A549 (cell line): ENCODE measurements at regions not wholly inside any gene's neighbourhood (a gene's known extent, or its start where the extent isn't known, plus 50 kb on each side); places are given as distances from the start of the nearest gene placed in this dataset.
A peak's percentile ranks its signal among the peaks of the same experiment; 100 is the strongest.

ENCODE experiments used
- ATAC-seq, 2 experiments: fragments of 200-7000 bp in 1 of 2; fragments of >200 bp in 1 of 2; cut with Nextera tagmentation in 1 of 2; cut with Tn5 transposase in 1 of 2; 3 replicates each; pipeline versions ENCODE4 v1.8.0 to v1.9.1; 2018 to 2020; ENCODE audit warnings: mild to moderate bottlenecking in 1 of 2, moderate library complexity in 1 of 2
- CTCF ChIA-PET: fragments of 300-600 bp; sonication (Branson Sonifier 250); formaldehyde crosslinking; extraction: SDS; loops from one replicate; lab custom pipeline; 2021; ENCODE audit warnings: antibody characterized with exemption, inconsistent platforms; lab: Yijun Ruan, JAX
- POLR2A ChIA-PET: fragments of 350-600 bp; formaldehyde crosslinking; extraction: SDS; loops from one replicate; lab custom pipeline; 2021; ENCODE audit warnings: antibody characterized with exemption, inconsistent platforms; lab: Yijun Ruan, JAX
- DNase-seq, 2 experiments: peaks; one replicate each; pipeline versions ENCODE4 v3.0.0 to v3.0.0-alpha.2; 2011 to 2016; ENCODE audit warnings: low read depth in 1 of 2, low spot score in 1 of 2
- FAIRE-seq: peaks from 2 replicates; lab custom pipeline; 2011; peaks lifted over from hg19 to GRCh38; lab: Jason Lieb, UNC
- H3K27ac ChIP-seq, 2 experiments: fragments of >200 bp; sonication (Bioruptor Twin); formaldehyde crosslinking; 3 replicates each; pipeline ENCODE4 v1.5.1; 2016 to 2017
- H3K4me1 ChIP-seq: fragments of >200 bp; sonication (Bioruptor Twin); formaldehyde crosslinking; 3 replicates; pipeline ENCODE4 v1.6.1; 2016
- H3K4me2 ChIP-seq: fragments of >200 bp; sonication (Bioruptor Twin); formaldehyde crosslinking; 3 replicates; pipeline ENCODE4 v1.6.1; 2016
- H3K4me3 ChIP-seq: fragments of >200 bp; sonication (Bioruptor Twin); formaldehyde crosslinking; 3 replicates; pipeline ENCODE4 v1.5.1; 2016
- H3K9me3 ChIP-seq: fragments of >200 bp; sonication (Bioruptor Twin); formaldehyde crosslinking; 3 replicates; pipeline ENCODE4 v1.6.1; 2016
- CBX2 ChIP-seq: fragments of 200-600 bp; sonication (generic); IDR thresholded peaks from 2 replicates; pipeline ENCODE4 v1.6.1; 2016; ENCODE audit warnings: low read depth, mild to moderate bottlenecking, borderline replicate concordance
- EHF ChIP-seq: fragments of 250-450 bp; sonication (Bioruptor Pico); IDR thresholded peaks from 2 replicates; pipeline ENCODE4 v1.5.0; 2020; ENCODE audit warnings: mild to moderate bottlenecking
- FOSB ChIP-seq: fragments of 250-450 bp; sonication (Bioruptor Pico); IDR thresholded peaks from 2 replicates; pipeline ENCODE4 v1.5.0; 2020; ENCODE audit warnings: mild to moderate bottlenecking, moderate library complexity
- GATA3 ChIP-seq: IDR thresholded peaks from 2 replicates; pipeline ENCODE4 v1.6.1; 2012; ENCODE audit warnings: borderline replicate concordance
- MAFK ChIP-seq: fragments of 450-650 bp; IDR thresholded peaks from 2 replicates; pipeline ENCODE4 v1.6.1; 2014; ENCODE audit not compliant: partially characterized antibody
- MYC ChIP-seq: IDR thresholded peaks from 2 replicates; pipeline ENCODE4 v1.6.1; 2012; ENCODE audit warnings: mild to moderate bottlenecking, inconsistent platforms, low read length, improper control_type of control experiment, borderline replicate concordance
- POLR2A ChIP-seq: IDR thresholded peaks from 2 replicates; pipeline ENCODE4 v1.6.1; 2012; ENCODE audit warnings: mild to moderate bottlenecking, low read length
- RAD21 ChIP-seq, 2 experiments: fragments of >200 bp in 1 of 2; sonication (Bioruptor Twin) in 1 of 2; formaldehyde crosslinking in 1 of 2; IDR thresholded peaks in 1 of 2; conservative IDR thresholded peaks in 1 of 2; 2 replicates in 1 of 2; 3 replicates in 1 of 2; pipeline ENCODE4 v1.6.1; 2012 to 2018; ENCODE audit warnings: inconsistent platforms in 1 of 2
- TP53 ChIP-seq: fragments of 250-450 bp; sonication (Bioruptor Pico); IDR thresholded peaks from 2 replicates; pipeline ENCODE4 v1.5.0; 2021; ENCODE audit warnings: mild to moderate bottlenecking, moderate library complexity
- ZC3H11A ChIP-seq: fragments of 450-650 bp; IDR thresholded peaks from 2 replicates; pipeline ENCODE4 v1.6.1; 2014; ENCODE audit warnings: antibody characterized with exemption, mild to moderate bottlenecking
- WGBS: methylation state at CpG from one replicate; pipeline ENCODE4 v1.1.6; 2017; ENCODE audit errors: missing lambda C conversion rate; 5-methylcytosine and 5-hydroxymethylcytosine counted together
- TF ChIP-seq, protein P1 (sequence below): IDR thresholded peaks from 2 replicates; pipeline ENCODE4 v1.6.1; 2012; ENCODE audit warnings: low read depth, borderline replicate concordance
- TF ChIP-seq, protein P2 (sequence below): fragments of 200-600 bp; sonication (generic); IDR thresholded peaks from 2 replicates; pipeline ENCODE4 v1.6.1; 2016; ENCODE audit warnings: antibody characterized with exemption, mild to moderate bottlenecking, moderate library complexity
- TF ChIP-seq, protein P3 (sequence below): fragments of 450-650 bp; IDR thresholded peaks from 2 replicates; pipeline ENCODE4 v1.6.1; 2014; ENCODE audit warnings: antibody characterized with exemption
- TF ChIP-seq, protein P4 (sequence below): fragments of >200 bp; sonication (Bioruptor Twin); formaldehyde crosslinking; IDR thresholded peaks from 3 replicates; pipeline ENCODE4 v1.5.1; 2016
- TF ChIP-seq, protein P5 (sequence below): fragments of 250-450 bp; sonication (Bioruptor Pico); IDR thresholded peaks from 2 replicates; pipeline ENCODE4 v1.5.0; 2021; ENCODE audit warnings: mild to moderate bottlenecking, moderate library complexity, borderline replicate concordance
- TF ChIP-seq, protein P6 (sequence below): fragments of >200 bp; sonication (Bioruptor Twin); formaldehyde crosslinking; IDR thresholded peaks from 2 replicates; pipeline ENCODE4 v1.6.1; 2016

- CTCF ChIA-PET, result no interaction called here
- H3K4me1 ChIP-seq, result peaks cover 74% of the 10 kb centered on the region
- no peak for TF ChIP-seq EHF (CRISPR knock-in tag)
- TF ChIP-seq, protein P1, sequence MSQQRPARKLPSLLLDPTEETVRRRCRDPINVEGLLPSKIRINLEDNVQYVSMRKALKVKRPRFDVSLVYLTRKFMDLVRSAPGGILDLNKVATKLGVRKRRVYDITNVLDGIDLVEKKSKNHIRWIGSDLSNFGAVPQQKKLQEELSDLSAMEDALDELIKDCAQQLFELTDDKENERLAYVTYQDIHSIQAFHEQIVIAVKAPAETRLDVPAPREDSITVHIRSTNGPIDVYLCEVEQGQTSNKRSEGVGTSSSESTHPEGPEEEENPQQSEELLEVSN, result 0 out of 2 replicates have a peak, but pooled peaks have one; percentile 36
- TF ChIP-seq, all 56 proteins: peak for 1
- DNase-seq, result no peak
- no peak for ATAC-seq
- H3K4me2 ChIP-seq, result peak overlapping the region; percentile 93
- no peaks in the 10 kb centered on the region for H3K9me3 ChIP-seq
- H3K4me3 ChIP-seq, result peak overlapping the region; percentile 40
- H3K27ac ChIP-seq, result peak overlapping the region; percentile 89 to 90
- WGBS, result 53% methylated on average over 17 of the region's 20 CpGs
- no peak for FAIRE-seq
- POLR2A ChIA-PET, result interaction anchor here (1.1 to 1.5 kb wide), 2 partner anchors 32 to 49 kb away, joined by 3 to 7 read pairs; no protein-coding TSS in a partner anchor
Observed at GRCh38 chr7:47636433-47637175, 54.7 kb upstream of the TNS3 start.

GRCh38 chr7:47636081-47636432 is 54.1 kb upstream of the TNS3 start:
- 2% methylated on average over 4 of the region's 4 CpGs for WGBS
- H3K9me3 ChIP-seq, result no peaks in the 10 kb centered on the region
- FAIRE-seq, result no peak
- ATAC-seq, result peak in 1 of 2 experiments; percentile 14; a peak in 3 of 6 replicates
- H3K4me2 ChIP-seq, result peak overlapping the region; percentile 93
- TF ChIP-seq GATA3 (0 out of 2 replicates have a peak, but pooled peaks have one; percentile 6), FOSB (peak; percentile 17; the same call in 1 of the 2 replicates), MAFK (no peak), RAD21 (conservative IDR thresholded peaks at IDR 0.05 in 1 of 2, IDR thresholded peaks at IDR 0.05 in 1 of 2) (peak in 1 of 2 experiments; percentile 4; a peak in 1 of 5 replicates)
- TF ChIP-seq, protein P2, sequence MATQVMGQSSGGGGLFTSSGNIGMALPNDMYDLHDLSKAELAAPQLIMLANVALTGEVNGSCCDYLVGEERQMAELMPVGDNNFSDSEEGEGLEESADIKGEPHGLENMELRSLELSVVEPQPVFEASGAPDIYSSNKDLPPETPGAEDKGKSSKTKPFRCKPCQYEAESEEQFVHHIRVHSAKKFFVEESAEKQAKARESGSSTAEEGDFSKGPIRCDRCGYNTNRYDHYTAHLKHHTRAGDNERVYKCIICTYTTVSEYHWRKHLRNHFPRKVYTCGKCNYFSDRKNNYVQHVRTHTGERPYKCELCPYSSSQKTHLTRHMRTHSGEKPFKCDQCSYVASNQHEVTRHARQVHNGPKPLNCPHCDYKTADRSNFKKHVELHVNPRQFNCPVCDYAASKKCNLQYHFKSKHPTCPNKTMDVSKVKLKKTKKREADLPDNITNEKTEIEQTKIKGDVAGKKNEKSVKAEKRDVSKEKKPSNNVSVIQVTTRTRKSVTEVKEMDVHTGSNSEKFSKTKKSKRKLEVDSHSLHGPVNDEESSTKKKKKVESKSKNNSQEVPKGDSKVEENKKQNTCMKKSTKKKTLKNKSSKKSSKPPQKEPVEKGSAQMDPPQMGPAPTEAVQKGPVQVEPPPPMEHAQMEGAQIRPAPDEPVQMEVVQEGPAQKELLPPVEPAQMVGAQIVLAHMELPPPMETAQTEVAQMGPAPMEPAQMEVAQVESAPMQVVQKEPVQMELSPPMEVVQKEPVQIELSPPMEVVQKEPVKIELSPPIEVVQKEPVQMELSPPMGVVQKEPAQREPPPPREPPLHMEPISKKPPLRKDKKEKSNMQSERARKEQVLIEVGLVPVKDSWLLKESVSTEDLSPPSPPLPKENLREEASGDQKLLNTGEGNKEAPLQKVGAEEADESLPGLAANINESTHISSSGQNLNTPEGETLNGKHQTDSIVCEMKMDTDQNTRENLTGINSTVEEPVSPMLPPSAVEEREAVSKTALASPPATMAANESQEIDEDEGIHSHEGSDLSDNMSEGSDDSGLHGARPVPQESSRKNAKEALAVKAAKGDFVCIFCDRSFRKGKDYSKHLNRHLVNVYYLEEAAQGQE, result no peak
- TF ChIP-seq, protein P3, sequence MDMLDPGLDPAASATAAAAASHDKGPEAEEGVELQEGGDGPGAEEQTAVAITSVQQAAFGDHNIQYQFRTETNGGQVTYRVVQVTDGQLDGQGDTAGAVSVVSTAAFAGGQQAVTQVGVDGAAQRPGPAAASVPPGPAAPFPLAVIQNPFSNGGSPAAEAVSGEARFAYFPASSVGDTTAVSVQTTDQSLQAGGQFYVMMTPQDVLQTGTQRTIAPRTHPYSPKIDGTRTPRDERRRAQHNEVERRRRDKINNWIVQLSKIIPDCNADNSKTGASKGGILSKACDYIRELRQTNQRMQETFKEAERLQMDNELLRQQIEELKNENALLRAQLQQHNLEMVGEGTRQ, result no peak
- TF ChIP-seq, protein P1, result 0 out of 2 replicates have a peak, but pooled peaks have one; percentile 14
- peak overlapping the region; percentile 89 to 90 for H3K27ac ChIP-seq
- peaks cover 72% of the 10 kb centered on the region for H3K4me1 ChIP-seq
- POLR2A ChIA-PET, result interaction anchor here (1.1 to 1.7 kb wide), 5 partner anchors 16 to 148 kb away, joined by 3 to 11 read pairs (median 7); no protein-coding TSS in a partner anchor
- H3K4me3 ChIP-seq, result peak overlapping the region; percentile 40
- CTCF ChIA-PET, result interaction anchor here (1.5 kb wide), 1 partner anchor 11 kb away, joined by 6 read pairs; no protein-coding TSS in a partner anchor
- no peak for DNase-seq

DNA sequence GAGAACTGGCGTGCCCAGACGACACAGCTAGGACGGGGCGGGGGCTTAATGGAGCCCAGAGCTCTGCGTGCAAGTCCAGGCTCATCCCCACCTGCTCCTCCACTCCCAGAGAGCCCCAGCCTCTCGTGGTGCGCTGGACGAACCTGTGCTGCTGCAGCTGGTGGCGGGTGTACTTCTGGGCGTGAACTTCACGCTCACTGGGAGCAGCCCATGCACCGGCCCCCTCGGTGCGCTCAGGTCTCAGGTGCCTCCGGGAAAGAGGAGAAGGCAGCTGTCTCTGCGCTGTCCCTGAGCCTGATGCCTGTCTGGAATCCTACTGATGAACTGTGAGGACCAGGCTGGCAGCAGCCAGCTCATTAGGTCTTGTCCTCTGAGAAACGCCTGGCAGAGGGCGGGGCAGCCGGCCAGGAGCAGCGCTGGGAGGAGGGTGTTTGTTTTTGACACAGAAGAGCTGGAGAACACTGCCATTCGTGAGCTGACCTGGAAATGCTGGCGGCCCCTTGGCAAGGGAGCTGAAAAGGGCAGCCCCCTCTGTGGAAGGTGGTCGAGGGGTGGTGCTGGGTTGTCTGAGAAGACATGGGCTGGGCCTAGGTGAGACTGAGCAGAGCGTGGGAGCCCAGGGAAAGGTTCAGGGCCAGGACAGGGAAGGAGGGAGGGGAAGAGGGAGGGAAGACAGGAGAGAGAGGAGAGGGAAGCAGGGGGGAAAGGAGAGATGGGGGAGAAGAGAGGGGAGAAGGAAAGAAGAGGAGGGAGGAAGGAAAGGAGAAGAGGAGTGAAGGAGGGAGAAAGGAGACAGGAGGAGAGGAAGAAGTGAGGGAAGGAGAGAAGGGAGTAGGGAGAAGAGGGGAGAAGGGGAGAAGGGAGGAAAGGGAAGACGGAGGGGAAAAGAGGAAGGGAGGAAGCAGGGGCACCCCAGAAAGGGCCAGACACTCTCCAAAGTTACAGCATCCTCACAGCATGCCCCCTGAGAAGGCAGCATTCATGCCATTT is 53.5 kb upstream of the TNS3 start:
- ATAC-seq (peak; percentile 82 to 86), FAIRE-seq (no peak), DNase-seq (peak; percentile 73 to 83)
- ChIA-PET POLR2A (interaction anchor here (0.6 to 1.7 kb wide), 17 partner anchors 9 to 165 kb away, joined by 3 to 15 read pairs (median 5); partner anchors contain the start of gene TNS3), CTCF (interaction anchor here (0.7 to 1.5 kb wide), 9 partner anchors 10 to 310 kb away, joined by 3 to 6 read pairs (median 4); no protein-coding TSS in a partner anchor)
- 7% methylated on average over 16 of the region's 25 CpGs for WGBS
- H3K4me3 ChIP-seq, result peak overlapping the region; percentile 40
- peak overlapping the region; percentile 93 for H3K4me2 ChIP-seq
- peaks cover 65% of the 10 kb centered on the region for H3K4me1 ChIP-seq
- no peaks in the 10 kb centered on the region for H3K9me3 ChIP-seq
- H3K27ac ChIP-seq, result peak overlapping the region; percentile 89 to 90
- TF ChIP-seq POLR2A, result peak; percentile 59
- TF ChIP-seq, protein P4, sequence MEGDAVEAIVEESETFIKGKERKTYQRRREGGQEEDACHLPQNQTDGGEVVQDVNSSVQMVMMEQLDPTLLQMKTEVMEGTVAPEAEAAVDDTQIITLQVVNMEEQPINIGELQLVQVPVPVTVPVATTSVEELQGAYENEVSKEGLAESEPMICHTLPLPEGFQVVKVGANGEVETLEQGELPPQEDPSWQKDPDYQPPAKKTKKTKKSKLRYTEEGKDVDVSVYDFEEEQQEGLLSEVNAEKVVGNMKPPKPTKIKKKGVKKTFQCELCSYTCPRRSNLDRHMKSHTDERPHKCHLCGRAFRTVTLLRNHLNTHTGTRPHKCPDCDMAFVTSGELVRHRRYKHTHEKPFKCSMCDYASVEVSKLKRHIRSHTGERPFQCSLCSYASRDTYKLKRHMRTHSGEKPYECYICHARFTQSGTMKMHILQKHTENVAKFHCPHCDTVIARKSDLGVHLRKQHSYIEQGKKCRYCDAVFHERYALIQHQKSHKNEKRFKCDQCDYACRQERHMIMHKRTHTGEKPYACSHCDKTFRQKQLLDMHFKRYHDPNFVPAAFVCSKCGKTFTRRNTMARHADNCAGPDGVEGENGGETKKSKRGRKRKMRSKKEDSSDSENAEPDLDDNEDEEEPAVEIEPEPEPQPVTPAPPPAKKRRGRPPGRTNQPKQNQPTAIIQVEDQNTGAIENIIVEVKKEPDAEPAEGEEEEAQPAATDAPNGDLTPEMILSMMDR, result no peak
- no peak for TF ChIP-seq MYC
- TF ChIP-seq EHF (CRISPR knock-in tag), result 0 out of 2 replicates have a peak, but pooled peaks have one; percentile 23
- TF ChIP-seq ZC3H11A, result no peak
- TF ChIP-seq, protein P5, sequence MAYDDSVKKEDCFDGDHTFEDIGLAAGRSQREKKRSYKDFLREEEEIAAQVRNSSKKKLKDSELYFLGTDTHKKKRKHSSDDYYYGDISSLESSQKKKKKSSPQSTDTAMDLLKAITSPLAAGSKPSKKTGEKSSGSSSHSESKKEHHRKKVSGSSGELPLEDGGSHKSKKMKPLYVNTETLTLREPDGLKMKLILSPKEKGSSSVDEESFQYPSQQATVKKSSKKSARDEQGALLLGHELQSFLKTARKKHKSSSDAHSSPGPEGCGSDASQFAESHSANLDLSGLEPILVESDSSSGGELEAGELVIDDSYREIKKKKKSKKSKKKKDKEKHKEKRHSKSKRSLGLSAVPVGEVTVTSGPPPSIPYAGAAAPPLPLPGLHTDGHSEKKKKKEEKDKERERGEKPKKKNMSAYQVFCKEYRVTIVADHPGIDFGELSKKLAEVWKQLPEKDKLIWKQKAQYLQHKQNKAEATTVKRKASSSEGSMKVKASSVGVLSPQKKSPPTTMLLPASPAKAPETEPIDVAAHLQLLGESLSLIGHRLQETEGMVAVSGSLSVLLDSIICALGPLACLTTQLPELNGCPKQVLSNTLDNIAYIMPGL (CRISPR knock-in tag), result no peak
- TF ChIP-seq CBX2, result no peak
- TF ChIP-seq TP53 (CRISPR knock-in tag), result no peak
- TF ChIP-seq, protein P6, sequence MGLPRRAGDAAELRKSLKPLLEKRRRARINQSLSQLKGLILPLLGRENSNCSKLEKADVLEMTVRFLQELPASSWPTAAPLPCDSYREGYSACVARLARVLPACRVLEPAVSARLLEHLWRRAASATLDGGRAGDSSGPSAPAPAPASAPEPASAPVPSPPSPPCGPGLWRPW, result no peak
